Astrocyte of the hippocampus (primary cell): ENCODE measurements at regions not wholly inside any gene's neighbourhood (a gene's known extent, or its start where the extent isn't known, plus 50 kb on each side); places are given as distances from the start of the nearest gene placed in this dataset.
A peak's percentile ranks its signal among the peaks of the same experiment; 100 is the strongest.

ENCODE experiments used
- DNase-seq: peaks from one replicate; pipeline ENCODE4 v3.0.0; 2011; ENCODE audit warnings: low read depth, low spot score

- no peak for DNase-seq
Observed at GRCh38 chr13:68345963-68346531, 1115.9 kb upstream of the PCDH9 start.

- no peak for DNase-seq
Observed at GRCh38 chr13:68323124-68323523, 1093.0 kb upstream of the PCDH9 start.

GRCh38 chr13:68319384-68319783 lies 1089.2 kb upstream of the PCDH9 start:
- DNase-seq: peak; percentile 1

DNA sequence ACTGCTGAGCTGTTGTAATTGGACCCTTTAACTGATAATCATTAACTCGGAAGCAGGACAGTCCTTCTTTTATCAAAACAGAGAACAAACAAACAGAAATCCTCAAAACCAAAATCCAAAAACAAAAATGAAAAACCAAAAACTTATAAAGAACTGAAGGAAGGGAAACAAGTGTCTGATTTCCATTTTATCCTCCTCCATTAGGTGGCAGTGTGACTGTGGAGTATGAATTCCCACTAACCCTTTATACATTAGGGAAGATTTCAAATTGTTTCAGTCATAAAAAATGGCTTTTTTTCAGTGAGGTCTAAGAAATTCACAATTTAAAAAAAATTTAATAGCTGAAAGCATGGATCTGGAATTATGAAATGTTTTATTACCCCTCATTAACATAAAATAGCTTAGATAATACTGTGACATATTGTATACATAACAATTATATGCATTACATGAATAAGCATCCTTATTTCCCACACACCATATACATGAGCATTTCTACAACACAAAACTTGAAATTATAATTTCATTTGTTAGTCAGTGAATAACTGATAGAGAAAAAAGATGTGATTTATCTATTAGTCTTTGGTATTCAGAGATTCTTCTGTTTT lies 1074.3 kb upstream of the PCDH9 start:
- DNase-seq: peak; percentile 62

- no peak for DNase-seq
Observed at GRCh38 chr13:68293631-68294030, 1063.5 kb upstream of the PCDH9 start.

DNA sequence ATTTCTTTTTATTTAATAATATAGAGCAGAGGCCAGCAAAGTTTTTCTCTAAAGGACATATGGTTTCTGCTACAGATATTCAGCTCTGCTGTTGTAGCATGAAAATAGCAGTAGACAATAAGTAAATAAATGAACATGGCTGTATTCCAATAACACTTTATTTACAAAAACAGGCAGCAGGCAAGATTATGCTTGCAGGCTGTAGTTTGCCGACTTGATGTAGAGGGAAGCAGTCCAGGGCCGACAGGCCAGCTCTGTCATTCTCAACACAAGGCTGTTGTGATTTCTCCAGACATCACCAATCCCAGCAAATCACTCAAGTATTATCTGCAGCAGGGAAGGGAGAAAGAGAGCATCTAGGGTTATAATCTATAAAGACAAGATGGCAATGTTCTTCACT lies 1062.5 kb upstream of the PCDH9 start:
- DNase-seq: no peak

DNA sequence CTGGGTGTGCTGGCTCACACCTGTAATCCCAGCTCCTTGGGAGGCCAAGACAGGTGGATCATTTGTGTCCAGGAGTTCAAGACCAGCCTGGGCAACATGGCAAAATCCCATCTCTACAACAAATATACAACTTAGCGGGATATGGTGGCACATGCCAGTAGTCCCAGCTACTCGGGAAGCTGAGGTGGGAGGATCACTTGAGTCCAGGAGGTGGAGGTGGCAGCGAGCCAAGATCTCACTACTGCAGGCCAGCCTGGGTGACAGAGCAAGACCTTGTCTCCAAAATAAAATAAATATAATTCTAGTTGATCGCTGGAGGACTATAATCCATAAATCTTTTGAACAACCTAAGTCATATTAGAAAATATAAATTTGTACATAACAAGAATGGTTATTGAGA lies 1061.5 kb upstream of the PCDH9 start:
- no peak for DNase-seq

DNA sequence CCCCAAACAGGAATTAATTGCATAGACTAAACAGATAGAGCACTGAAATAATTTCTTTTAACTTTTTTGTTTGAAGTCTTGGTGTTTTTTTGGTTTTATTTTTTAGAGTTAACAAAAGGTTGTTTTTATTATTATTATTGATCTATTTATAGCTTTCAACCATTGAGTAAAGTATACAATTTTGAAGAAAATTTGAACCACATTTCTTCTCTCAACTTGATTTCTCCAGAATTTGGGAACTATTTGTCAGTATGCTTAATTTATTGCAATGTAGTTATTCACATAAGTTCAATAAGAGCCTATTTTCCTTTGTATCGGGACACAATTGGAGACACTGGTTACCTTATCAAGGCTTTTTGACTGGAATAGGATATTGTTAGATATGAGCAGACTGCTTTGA lies 1045.6 kb upstream of the PCDH9 start:
- DNase-seq: no peak

GRCh38 chr13:68272652-68273051 lies 1042.5 kb upstream of the PCDH9 start:
- DNase-seq: no peak

- DNase-seq: no peak
Observed at GRCh38 chr13:68264692-68265091, 1034.6 kb upstream of the PCDH9 start.

GRCh38 chr13:68261105-68261504 lies 1031.0 kb upstream of the PCDH9 start:
- no peak for DNase-seq

DNA sequence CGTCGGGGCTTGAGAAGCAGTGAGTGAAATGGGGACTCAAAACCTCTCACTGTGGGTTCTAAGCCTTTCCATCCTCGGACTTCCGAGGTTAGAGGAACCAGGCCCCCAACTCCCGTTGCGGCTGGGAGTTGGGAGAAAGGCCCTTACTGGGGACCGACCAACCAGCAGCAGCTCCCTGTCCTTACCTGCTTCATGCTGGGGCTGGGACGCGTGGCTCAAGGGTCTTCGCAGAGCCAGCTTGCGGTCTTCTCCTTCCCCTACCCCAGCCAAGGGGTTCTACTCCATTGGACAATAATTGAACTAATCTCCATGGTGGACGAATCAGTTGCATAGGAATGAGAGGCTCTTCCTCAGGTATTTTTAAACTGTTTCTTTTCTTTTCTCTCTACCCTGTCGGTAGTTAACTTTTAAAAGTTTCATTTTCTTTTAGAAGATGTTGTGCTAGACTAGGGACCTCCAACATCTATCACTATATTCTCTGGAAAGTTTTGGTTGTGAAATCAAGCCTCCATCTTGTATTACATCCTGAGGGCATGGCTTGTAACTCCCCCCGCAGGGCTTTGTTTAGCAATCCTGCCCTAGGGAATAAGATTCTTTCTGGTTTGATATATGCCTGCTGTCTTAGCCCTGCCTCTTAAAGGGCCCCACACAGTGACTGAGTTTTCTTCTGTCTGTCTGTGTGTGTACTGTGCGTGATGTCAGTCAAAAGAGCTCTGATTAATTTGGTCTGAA lies 1027.1 kb upstream of the PCDH9 start:
- no peak for DNase-seq

DNA sequence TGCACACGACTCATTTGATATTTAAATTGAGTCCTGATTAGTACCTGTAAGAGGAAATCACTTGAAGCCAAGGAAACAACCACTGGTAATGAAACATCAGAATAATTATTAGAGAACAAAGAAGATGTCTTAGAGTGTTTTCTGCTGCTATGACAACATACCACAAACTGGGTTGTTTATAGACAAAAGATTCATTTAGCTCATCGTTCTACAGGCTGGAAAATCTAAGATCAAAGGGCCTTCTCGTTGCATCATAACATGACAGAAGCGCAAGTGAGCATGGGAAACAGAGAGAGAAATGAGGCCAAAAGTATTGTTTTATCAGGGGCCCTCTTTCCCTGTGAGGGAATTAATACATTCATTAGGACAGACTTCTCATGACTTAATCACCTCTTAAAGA lies 1024.0 kb upstream of the PCDH9 start:
- no peak for DNase-seq

GRCh38 chr13:68234274-68234673 lies 1004.1 kb upstream of the PCDH9 start:
- DNase-seq: peak; percentile 9

- peak; percentile 33 for DNase-seq
Observed at GRCh38 chr13:68232351-68233130, 1002.4 kb upstream of the PCDH9 start.

DNA sequence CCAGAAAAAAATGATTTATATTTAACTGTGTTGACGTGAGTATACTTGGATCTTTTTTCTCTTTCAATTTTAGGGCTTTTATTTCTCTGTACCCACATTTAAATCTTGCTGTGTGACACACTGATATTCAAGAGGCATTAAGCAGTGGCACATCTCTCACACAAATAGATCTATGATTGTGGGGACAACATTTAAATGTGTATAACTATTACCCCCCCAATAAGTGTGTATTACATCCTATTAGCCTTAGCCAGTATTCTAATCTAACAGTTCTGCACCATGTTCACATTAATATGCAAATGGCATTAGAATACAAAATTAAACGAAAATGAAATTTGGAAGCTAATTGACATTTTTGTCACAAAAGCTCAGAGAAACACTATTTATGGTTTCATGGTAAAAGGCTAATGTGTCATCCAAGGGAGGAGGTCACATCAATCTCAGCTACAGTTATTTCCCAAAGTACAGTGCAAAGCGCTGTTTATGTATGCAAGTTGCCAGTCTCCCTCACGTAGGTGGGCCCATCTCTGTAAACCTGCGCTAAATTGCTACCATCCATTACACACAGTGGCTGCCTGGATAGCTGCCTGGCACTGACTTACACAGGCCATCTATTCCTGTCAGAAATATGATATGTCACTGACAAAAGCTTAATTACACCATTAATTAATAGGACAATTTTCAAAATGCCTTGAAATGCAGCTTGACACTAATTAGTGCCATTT lies 984.7 kb upstream of the PCDH9 start:
- DNase-seq: no peak

GRCh38 chr13:68199271-68199670 lies 969.1 kb upstream of the PCDH9 start:
- no peak for DNase-seq

GRCh38 chr13:68190818-68191217 lies 960.7 kb upstream of the PCDH9 start:
- DNase-seq: peak; percentile 65

DNA sequence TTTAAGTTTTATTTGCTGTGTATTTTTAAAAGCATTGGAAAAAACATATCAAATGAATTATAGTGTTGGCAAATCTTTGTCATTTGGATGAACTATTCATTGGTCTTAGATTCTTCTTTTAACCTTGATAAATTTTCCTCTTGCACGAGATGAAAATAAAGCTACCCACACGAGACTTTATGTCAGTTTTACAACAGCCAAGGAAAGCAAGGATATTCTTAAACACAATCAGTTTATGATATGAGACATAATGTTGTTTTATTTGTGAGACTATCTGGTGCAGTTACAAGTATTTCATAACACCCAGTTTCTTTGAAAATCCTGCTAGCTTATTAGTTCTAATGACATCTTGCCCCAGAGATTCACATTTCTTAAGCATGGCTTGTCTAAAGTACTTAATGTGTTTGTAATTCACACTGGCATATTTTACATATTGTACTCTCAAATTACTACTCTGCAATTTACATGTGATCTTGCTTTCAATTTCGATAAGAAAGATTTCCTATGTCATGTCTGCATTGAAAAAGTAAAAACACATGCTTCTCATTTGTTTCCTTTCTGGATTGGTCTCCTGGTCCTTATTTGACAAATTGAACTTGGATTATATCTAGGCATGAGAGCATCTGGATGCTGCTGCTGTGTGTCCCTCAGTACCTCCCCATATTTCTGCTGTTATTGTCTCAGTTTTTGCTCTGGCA lies 955.5 kb upstream of the PCDH9 start:
- no peak for DNase-seq

- peak; percentile 90 for DNase-seq
Observed at GRCh38 chr13:68176475-68176874, 946.3 kb upstream of the PCDH9 start.

GRCh38 chr13:68174893-68175292 lies 944.8 kb upstream of the PCDH9 start:
- DNase-seq: no peak
